Fibroblast of villous mesenchyme (primary cell): ENCODE measurements at regions not wholly inside any gene's neighbourhood (a gene's known extent, or its start where the extent isn't known, plus 50 kb on each side); places are given as distances from the start of the nearest gene placed in this dataset.
"Not testable (repeated sequence)": the region's sequence is repeated elsewhere in the genome, so short reads cannot be mapped to it uniquely, and the experiment has no call there.

Source experiments
- DNase-seq: peaks from one replicate; pipeline ENCODE4 v3.0.0-alpha.2; 2010; ENCODE audit warnings: low read depth
- H3K4me3 ChIP-seq: 2 replicates; pipeline ENCODE4 v1.5.1; 2011; ENCODE audit warnings: low read depth, mild to moderate bottlenecking, low read length
- TF ChIP-seq, protein P1 (sequence below): IDR thresholded peaks from 2 replicates; pipeline ENCODE4 v1.5.1; 2012; ENCODE audit warnings: low read depth, mild to moderate bottlenecking, low read length; ENCODE audit not compliant: insufficient read depth

DNA sequence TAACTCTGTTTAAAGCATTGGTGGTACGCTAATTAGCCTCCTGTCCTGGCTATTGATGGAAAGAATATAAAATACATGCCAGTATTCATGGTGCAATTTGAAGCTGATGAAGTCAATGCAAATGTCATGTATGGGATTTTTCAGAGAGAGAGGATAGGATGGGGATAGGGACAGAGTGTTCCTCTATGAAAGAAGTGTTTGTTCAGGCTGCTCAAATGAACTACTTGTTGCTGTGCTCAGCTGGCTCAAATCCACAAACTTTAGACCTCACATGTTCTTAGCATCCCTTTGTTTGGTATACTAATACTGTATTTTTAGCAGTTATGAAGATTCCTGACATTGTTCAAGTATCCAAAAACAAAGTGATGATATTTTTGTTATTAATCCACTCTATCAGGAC lies 116.5 kb downstream of the SLITRK1 start:
- TF ChIP-seq, protein P1, sequence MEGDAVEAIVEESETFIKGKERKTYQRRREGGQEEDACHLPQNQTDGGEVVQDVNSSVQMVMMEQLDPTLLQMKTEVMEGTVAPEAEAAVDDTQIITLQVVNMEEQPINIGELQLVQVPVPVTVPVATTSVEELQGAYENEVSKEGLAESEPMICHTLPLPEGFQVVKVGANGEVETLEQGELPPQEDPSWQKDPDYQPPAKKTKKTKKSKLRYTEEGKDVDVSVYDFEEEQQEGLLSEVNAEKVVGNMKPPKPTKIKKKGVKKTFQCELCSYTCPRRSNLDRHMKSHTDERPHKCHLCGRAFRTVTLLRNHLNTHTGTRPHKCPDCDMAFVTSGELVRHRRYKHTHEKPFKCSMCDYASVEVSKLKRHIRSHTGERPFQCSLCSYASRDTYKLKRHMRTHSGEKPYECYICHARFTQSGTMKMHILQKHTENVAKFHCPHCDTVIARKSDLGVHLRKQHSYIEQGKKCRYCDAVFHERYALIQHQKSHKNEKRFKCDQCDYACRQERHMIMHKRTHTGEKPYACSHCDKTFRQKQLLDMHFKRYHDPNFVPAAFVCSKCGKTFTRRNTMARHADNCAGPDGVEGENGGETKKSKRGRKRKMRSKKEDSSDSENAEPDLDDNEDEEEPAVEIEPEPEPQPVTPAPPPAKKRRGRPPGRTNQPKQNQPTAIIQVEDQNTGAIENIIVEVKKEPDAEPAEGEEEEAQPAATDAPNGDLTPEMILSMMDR: no peak
- DNase-seq: no peak
- H3K4me3 ChIP-seq: no peak overlapping the region

DNA sequence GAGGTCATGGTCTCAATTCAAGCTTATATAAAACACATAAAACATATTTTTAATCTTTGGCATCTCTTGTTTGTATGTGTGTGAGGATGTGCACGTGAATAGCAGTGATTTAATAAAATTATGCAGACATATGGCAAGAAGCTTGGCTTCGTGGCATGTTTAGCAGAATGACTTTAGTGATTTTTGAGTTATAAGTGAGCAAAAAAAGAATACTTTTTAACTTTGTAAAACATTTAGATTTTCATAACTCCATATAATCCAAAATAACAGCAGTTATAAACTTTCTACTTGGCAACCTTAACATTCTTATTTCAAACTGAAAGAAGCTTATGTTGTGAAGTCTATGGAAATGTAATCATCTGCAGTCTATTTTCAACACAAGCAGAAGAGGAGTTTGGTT lies 120.6 kb downstream of the SLITRK1 start:
- TF ChIP-seq, protein P1: no peak
- no peak for DNase-seq
- H3K4me3 ChIP-seq: no peak overlapping the region

DNA sequence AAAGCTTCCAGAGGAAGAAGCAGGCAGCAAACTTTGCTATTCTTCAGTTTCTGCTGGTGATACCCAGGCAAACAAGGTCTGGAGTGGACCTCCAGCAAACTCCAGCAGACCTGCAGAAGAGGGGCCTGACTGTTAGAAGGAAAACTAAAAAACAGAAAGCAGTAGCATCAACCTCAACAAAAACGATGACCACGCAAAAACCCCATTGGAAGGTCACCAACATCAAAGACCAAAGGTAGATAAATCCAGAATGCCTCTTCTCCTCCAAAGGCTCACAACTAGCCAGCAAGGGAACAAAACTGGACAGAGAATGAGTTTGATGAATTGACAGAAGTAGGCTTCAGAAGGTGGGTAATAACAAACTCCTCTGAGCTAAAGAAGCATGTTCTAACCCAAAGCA lies 127.1 kb downstream of the SLITRK1 start:
- not testable (repeated sequence) for H3K4me3 ChIP-seq, DNase-seq

DNA sequence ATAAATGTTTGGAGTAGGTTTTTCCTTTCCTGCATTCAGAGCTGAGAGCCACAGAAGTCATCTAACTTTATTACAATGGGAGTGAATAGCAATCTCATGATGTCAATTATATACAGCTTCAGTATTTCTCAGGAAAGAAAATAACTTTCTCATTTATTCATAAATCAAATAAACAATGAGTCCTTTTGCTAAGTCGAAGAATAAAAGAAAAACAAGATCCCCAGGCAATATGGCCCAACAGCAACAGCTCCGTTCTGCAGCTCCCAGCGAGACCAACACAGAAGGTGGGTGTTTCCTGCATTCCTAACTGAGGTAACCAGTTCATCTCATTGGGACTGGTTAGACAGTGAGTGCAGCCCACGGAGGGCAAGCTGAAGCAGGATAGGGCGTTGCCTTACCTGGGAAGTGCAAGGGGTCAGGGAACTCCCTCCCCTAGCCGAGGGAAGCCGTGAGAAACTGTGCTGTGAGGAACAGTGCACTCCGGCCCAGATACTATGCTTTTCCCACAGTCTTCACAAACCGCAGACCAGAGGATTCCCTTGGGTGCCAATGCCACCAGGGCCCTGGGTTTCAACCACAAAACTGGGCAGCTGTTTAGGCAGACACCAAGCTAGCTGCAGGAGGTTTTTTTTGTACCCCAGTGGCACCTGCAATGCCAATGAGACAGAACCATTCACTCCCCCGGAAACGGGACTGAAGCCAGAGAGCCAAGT lies 128.2 kb downstream of the SLITRK1 start:
- TF ChIP-seq, protein P1: no peak
- no peak for DNase-seq
- H3K4me3 ChIP-seq: no peak overlapping the region

DNA sequence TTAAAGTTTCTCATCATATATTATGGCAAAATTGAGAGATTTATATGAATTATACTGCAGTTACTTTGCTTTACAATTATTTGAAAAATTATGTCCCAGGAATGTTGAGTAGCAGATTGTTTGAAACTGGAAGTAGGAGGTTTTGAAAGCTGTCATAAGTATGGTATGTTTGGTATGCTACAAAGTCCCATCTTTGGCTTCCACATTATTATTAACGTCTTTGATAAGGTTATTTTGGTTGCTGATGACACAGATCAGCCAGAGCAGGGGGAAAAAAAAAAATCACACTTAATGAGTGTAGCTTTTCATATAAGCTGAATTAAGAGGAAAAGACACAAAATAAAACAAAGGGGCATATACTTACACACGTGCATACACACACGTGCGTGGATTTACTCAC lies 130.1 kb downstream of the SLITRK1 start:
- TF ChIP-seq, protein P1: no peak
- no peak for DNase-seq
- no peak overlapping the region for H3K4me3 ChIP-seq

DNA sequence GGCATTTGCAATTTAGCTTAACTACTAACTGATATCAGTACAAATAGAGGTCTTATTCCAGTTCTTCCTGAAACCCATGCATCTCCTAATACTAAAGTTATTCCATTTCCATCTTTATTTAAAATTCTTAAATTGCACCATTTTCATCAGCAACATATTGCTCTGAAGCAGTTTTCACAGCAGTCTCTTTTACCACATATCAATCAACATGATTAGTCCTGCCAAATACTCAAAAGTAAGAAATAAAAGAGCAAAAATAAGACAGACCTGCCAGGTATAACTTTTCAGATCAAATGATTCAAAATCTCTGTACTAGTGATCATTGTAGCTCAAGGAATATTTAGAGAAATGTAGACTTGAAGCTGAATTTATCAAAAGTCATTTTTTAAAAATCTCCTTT lies 141.7 kb downstream of the SLITRK1 start:
- no peak overlapping the region for H3K4me3 ChIP-seq
- DNase-seq: no peak
- TF ChIP-seq, protein P1: no peak

DNA sequence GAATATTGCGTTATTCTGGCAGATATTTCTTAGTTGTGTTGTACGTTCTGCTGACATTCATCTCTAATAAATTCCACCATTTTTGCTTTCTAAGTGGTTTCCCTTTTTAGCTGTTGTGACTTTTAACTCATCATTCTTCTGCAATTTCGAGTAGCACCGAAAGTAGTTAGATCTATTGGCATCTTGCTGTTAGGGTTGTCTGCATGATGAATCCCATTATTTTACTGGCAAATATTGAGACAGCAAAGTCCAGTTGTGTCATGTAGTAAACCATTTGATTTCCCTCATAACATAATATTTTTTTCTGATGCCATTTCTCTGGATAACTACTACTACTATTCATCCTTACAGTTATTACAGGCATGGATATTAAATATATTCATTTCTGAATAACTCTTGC lies 143.9 kb downstream of the SLITRK1 start:
- TF ChIP-seq, protein P1: no peak
- no peak for DNase-seq
- H3K4me3 ChIP-seq: no peak overlapping the region
